ENCODE measurements at regions not wholly inside any gene's neighbourhood (a gene's known extent, or its start where the extent isn't known, plus 50 kb on each side); places are given as distances from the start of the nearest gene placed in this dataset.

DNA sequence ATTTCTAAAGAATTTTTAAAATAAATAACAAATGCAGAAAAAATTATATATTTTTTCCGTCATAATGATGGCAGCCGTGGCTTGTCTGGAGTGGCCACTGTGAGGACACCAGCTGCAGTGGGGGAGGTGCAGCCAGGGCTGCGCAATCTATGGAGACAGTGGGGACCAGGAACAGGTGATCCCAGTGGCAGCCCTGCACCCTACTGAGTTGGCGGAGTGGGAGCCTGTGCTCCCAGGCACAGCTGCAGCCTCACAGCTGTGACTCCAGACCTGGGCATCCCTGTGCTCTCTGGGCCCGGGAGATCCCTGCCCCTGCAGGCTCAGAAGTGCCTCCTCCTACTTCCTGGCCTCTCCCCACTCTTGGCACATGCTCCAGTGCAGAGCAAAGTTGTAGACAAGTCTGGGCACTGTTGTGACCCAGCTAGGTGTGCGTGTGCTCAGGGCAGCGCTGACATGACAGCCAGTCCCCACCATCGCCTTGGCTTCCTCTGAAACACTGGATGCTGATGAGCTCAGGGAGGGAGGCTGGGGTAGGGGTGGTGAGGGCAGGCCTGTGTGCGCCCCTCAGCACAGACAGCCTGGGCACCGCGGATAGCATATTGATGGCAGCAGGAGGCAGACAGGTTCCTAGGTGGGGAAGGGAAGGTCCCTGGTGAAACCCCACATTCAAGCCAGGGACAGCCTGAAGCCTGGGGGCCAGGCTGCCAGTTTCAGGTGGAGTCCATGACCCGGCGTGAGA lies 96.0 kb upstream of the PRR16 start:
- TF ChIP-seq POLR2A (IDR thresholded peaks at IDR 0.05) = no peak
- TF ChIP-seq, protein P1, sequence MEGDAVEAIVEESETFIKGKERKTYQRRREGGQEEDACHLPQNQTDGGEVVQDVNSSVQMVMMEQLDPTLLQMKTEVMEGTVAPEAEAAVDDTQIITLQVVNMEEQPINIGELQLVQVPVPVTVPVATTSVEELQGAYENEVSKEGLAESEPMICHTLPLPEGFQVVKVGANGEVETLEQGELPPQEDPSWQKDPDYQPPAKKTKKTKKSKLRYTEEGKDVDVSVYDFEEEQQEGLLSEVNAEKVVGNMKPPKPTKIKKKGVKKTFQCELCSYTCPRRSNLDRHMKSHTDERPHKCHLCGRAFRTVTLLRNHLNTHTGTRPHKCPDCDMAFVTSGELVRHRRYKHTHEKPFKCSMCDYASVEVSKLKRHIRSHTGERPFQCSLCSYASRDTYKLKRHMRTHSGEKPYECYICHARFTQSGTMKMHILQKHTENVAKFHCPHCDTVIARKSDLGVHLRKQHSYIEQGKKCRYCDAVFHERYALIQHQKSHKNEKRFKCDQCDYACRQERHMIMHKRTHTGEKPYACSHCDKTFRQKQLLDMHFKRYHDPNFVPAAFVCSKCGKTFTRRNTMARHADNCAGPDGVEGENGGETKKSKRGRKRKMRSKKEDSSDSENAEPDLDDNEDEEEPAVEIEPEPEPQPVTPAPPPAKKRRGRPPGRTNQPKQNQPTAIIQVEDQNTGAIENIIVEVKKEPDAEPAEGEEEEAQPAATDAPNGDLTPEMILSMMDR (IDR thresholded peaks at IDR 0.05) = no peak
